Gastrocnemius medialis (tissue), 4 donors: ENCODE measurements at regions not wholly inside any gene's neighbourhood (a gene's known extent, or its start where the extent isn't known, plus 50 kb on each side); places are given as distances from the start of the nearest gene placed in this dataset.

Source experiments
- ATAC-seq, 2 donors: fragments of 150-250 bp; one replicate each; pipeline ENCODE4 v1.9.1; 2016
- DNase-seq, 2 donors: peaks; one replicate each; pipeline ENCODE4 v3.0.0-alpha.2; 2019
- H3K27ac ChIP-seq, 4 donors: fragments of 200-600 bp; sonication (generic); 1 replicate in 1 of 4; 2 replicates in 3 of 4; pipeline ENCODE4 v1.5.1; 2016 to 2018; ENCODE audit warnings: mild to moderate bottlenecking in 2 of 4, moderate library complexity in 1 of 4
- H3K27me3 ChIP-seq, 3 donors: fragments of 200-600 bp; sonication (generic) in 2 of 3; 1 replicate in 1 of 3; 2 replicates in 2 of 3; pipeline versions ENCODE4 v1.5.1 to v1.6.0; 2016 to 2019; ENCODE audit warnings: mild to moderate bottlenecking in 1 of 3, moderate library complexity in 1 of 3
- H3K36me3 ChIP-seq, 2 donors: fragments of 200-600 bp; sonication (generic) in 1 of 2; one replicate each; pipeline ENCODE4 v1.5.1; 2017 to 2018
- H3K4me1 ChIP-seq, 2 donors: fragments of 200-600 bp; sonication (generic) in 1 of 2; one replicate each; pipeline ENCODE4 v1.5.1; 2016 to 2017; ENCODE audit warnings: mild to moderate bottlenecking in 2 of 2
- H3K4me3 ChIP-seq, 4 donors: fragments of 200-600 bp; sonication (generic) in 3 of 4; 1 replicate in 1 of 4; 2 replicates in 3 of 4; pipeline ENCODE4 v1.5.1; 2016 to 2019; ENCODE audit warnings: mild to moderate bottlenecking in 2 of 4
- H3K9me3 ChIP-seq, 3 donors: fragments of 200-600 bp; sonication (generic) in 2 of 3; 1 replicate in 1 of 3; 2 replicates in 2 of 3; pipeline ENCODE4 v1.5.1; 2016 to 2019
- POLR2A ChIP-seq, 2 donors: fragments of 450-650 bp; IDR thresholded peaks; one replicate each; pipeline ENCODE4 v1.6.1; 2017; ENCODE audit warnings: antibody characterized with exemption in 2 of 2, mild to moderate bottlenecking in 2 of 2, moderate library complexity in 2 of 2
- in situ Hi-C, 4 donors: fragments of 200-750 bp; cut with MboI; loops; one replicate each; pipeline versions ENCODE4 v1.15.0 to v1.8.0; 2017; ENCODE audit warnings: low sequenced_read_pairs in 4 of 4
- intact Hi-C: fragments of 100-400 bp; cut with DNase I; formaldehyde crosslinking; loops from one replicate; pipeline ENCODE4 v1.15.1; 2023; ENCODE audit warnings: low total_unique reads
- TF ChIP-seq, protein P1 (sequence below), 5 experiments: fragments of 450-650 bp in 3 of 5; fragments of 200-600 bp in 2 of 5; sonication (generic) in 2 of 5; IDR thresholded peaks in 4 of 5; conservative IDR thresholded peaks in 1 of 5; 1 replicate in 4 of 5; 2 replicates in 1 of 5; pipeline ENCODE4 v1.5.1; 2016 to 2019; ENCODE audit warnings: antibody characterized with exemption in 5 of 5, mild to moderate bottlenecking in 3 of 5, moderate library complexity in 3 of 5

DNA sequence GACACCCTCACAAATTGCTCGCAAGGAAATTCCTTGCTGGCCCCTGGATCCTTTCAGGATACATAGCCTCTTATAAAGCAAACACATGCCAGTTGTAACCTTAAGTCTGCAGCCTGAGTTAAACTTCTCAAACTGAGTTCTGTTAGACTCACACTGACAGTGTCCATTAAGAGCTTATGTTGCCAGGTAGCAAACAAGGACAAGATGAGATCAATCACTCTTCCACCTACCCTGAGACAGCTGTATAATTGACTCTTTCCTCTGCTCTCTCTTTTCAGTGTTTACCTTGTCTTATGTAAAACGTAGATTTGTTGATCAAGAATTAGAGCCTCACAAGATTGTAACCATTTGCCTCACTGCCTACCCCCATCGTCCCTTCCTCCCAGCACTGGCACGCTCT is 359.8 kb downstream of the EPM2A start:
- Histone ChIP-seq H3K9me3 (peaks cover 0 to 11% (median 0%) of the 10 kb centered on the region in 3 donors), H3K36me3 (no peaks in the 10 kb centered on the region), H3K27me3 (no peaks in the 10 kb centered on the region), H3K4me3 (no peak overlapping the region), H3K27ac (no peak overlapping the region), H3K4me1 (no peaks in the 10 kb centered on the region)
- in situ Hi-C loops, result no loop called here
- ATAC-seq, result no peak
- TF ChIP-seq, protein P1, sequence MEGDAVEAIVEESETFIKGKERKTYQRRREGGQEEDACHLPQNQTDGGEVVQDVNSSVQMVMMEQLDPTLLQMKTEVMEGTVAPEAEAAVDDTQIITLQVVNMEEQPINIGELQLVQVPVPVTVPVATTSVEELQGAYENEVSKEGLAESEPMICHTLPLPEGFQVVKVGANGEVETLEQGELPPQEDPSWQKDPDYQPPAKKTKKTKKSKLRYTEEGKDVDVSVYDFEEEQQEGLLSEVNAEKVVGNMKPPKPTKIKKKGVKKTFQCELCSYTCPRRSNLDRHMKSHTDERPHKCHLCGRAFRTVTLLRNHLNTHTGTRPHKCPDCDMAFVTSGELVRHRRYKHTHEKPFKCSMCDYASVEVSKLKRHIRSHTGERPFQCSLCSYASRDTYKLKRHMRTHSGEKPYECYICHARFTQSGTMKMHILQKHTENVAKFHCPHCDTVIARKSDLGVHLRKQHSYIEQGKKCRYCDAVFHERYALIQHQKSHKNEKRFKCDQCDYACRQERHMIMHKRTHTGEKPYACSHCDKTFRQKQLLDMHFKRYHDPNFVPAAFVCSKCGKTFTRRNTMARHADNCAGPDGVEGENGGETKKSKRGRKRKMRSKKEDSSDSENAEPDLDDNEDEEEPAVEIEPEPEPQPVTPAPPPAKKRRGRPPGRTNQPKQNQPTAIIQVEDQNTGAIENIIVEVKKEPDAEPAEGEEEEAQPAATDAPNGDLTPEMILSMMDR (IDR thresholded peaks at IDR 0.05 in 4 of 5, conservative IDR thresholded peaks at IDR 0.05 in 1 of 5), result no peak
- no peak for TF ChIP-seq POLR2A (IDR thresholded peaks at IDR 0.05)
- intact Hi-C loops, result no loop called here
- no peak for DNase-seq

DNA sequence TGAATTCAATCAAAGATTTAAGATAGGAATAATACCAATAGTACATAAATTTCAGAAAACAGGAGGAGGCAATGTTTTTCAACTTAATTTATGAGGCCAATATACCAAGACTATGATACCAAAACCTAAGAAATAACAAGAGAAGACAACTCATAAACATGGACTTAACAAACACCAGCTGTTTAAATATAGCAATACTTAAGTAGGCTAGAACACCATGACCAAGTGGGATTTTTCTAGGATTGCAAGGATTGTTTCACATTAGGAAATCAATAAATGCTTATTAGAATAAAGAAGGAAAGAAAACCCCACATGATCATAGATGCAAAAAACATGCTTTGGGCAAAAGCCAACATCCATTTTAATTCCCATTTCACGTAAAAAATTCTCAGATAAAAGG is 355.1 kb downstream of the EPM2A start:
- Histone ChIP-seq H3K27me3 (no peaks in the 10 kb centered on the region), H3K4me3 (no peak overlapping the region), H3K36me3 (no peaks in the 10 kb centered on the region), H3K9me3 (peaks cover 0 to 11% (median 0%) of the 10 kb centered on the region in 3 donors), H3K27ac (no peak overlapping the region), H3K4me1 (no peaks in the 10 kb centered on the region)
- in situ Hi-C loops (no loop called here), intact Hi-C loops (no loop called here)
- ATAC-seq, result no peak
- DNase-seq, result no peak
- TF ChIP-seq, protein P1 (IDR thresholded peaks at IDR 0.05 in 4 of 5, conservative IDR thresholded peaks at IDR 0.05 in 1 of 5), result no peak
- no peak for TF ChIP-seq POLR2A (IDR thresholded peaks at IDR 0.05)

DNA sequence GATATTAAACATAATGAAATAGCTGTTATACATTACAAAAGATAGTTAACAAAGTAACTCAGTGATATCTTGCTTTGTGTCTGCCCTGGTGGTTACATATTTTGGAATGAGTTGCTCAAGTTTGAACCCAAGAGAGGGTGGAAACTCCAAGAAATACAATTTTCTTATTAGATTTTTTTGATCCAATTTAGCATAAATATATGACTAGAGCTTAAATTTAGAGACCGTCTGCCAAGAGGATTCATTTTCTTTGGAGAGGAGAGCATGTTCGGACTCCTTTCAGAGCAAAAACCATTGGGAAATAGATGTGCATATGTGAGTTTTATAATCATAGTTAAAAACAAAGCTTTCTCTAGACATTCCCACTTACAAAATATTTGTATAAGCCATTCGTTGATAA is 353.4 kb downstream of the EPM2A start:
- no peaks in the 10 kb centered on the region for H3K4me1 ChIP-seq
- H3K27me3 ChIP-seq, result no peaks in the 10 kb centered on the region
- no peak overlapping the region for H3K4me3 ChIP-seq
- intact Hi-C loops (no loop called here), in situ Hi-C loops (no loop called here)
- H3K36me3 ChIP-seq, result no peaks in the 10 kb centered on the region
- ATAC-seq (no peak), DNase-seq (no peak)
- TF ChIP-seq, protein P1 (IDR thresholded peaks at IDR 0.05 in 4 of 5, conservative IDR thresholded peaks at IDR 0.05 in 1 of 5), result no peak
- no peak for TF ChIP-seq POLR2A (IDR thresholded peaks at IDR 0.05)
- H3K9me3 ChIP-seq, result peaks cover 0 to 6% (median 0%) of the 10 kb centered on the region in 3 donors
- no peak overlapping the region for H3K27ac ChIP-seq

DNA sequence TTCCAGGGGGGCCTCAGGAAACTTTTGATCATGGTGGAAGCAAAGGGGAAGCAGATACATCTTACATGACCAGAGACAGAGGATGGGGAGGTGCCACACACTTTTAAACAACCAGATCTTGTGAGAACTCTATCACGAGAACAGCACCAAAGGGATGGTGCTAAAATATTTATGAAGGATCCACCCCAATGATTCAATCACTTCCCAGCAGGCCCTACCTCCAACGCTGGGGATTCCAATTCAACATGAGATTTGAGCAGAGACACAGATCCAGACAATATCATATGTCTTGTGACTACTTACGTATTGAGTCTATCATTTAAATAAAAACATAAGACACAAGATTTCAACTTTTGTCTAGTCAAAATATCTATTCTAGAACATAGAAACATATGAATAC is 351.9 kb downstream of the EPM2A start:
- ATAC-seq (no peak), DNase-seq (no peak)
- intact Hi-C loops, result no loop called here
- TF ChIP-seq, protein P1 (IDR thresholded peaks at IDR 0.05 in 4 of 5, conservative IDR thresholded peaks at IDR 0.05 in 1 of 5), result no peak
- TF ChIP-seq POLR2A (IDR thresholded peaks at IDR 0.05), result no peak
- H3K36me3 ChIP-seq, result no peaks in the 10 kb centered on the region
- in situ Hi-C loops, result no loop called here
- no peaks in the 10 kb centered on the region for H3K9me3 ChIP-seq
- no peaks in the 10 kb centered on the region for H3K27me3 ChIP-seq
- H3K4me3 ChIP-seq, result no peak overlapping the region
- no peaks in the 10 kb centered on the region for H3K4me1 ChIP-seq
- H3K27ac ChIP-seq, result no peak overlapping the region

DNA sequence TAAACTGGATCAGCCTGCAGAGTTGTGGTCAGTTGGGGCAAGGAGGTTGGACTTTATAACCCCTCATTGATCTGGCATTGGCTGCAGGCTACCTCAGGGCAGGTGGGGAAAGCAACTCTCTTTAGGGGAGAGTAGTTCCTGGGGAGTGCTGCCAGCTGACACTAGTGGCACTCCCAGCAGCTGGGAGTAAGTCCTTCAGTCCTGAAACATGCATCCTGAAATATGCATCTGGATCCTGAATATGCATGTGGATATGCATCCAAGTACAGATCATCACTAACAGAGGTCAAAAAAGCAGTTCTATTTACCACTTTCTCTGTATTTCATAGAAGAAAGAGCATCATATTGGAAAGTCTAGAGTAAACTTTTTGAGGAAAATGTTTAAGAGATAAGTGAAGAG is 350.8 kb downstream of the EPM2A start:
- ATAC-seq, result no peak
- Histone ChIP-seq H3K9me3 (no peaks in the 10 kb centered on the region), H3K4me3 (no peak overlapping the region), H3K36me3 (no peaks in the 10 kb centered on the region), H3K27me3 (no peaks in the 10 kb centered on the region), H3K27ac (no peak overlapping the region), H3K4me1 (no peaks in the 10 kb centered on the region)
- intact Hi-C loops, result no loop called here
- DNase-seq, result no peak
- TF ChIP-seq POLR2A (IDR thresholded peaks at IDR 0.05), result no peak
- TF ChIP-seq, protein P1 (IDR thresholded peaks at IDR 0.05 in 4 of 5, conservative IDR thresholded peaks at IDR 0.05 in 1 of 5), result no peak
- in situ Hi-C loops, result no loop called here
